NCI-H1694 (cell line): ENCODE measurements at regions not wholly inside any gene's neighbourhood (a gene's known extent, or its start where the extent isn't known, plus 50 kb on each side); places are given as distances from the start of the nearest gene placed in this dataset.
"Not testable (repeated sequence)": the region's sequence is repeated elsewhere in the genome, so short reads cannot be mapped to it uniquely, and the experiment has no call there.

Experiments
- DNase-seq: peaks from one replicate; lab custom pipeline; 2025; lab: John Stamatoyannopoulos, UW

DNA sequence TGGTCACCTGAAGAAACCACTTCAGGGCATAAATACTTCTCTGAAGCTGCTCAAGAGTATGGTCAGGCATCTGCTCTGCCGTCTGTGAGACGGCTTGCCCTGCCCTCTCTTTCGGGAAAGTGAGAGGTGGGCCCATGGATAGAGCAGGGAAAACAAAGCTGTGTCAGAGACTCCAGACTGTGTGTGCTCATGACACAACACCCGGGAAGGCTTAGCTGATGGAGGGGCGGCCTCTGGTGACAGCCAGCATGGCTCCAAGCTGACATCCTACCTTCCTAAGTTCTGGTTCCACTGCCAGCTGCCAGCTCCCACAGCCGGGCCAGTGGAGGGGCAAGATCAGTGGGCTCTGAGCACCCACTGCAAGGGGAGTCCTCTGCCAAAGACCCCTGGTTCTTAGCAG is 215.3 kb downstream of the ANKRD30B start:
- no peak for DNase-seq

DNA sequence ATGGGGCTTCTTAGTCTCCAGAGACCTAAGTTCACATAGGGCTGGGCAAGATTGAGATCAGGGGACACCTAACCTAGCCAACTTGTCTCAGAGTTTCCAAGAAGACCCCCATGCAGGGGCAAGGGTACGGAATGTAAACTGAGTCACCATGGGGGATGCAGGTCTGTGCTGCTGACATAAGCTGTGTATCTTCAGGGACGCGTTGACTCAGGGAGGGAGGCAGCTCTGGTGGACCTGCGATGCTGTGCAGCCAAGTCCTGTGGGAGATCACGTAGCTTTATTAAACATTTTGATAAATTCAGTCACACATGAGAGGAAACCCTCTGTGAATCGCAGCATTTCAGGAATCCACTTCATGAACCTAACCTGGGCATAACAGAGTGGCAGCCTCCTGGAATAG is 216.0 kb downstream of the ANKRD30B start:
- no peak for DNase-seq

- no peak for DNase-seq
These were observed 216.4 kb downstream of the ANKRD30B start for GRCh38 chr18:14964406-14964805.

- not testable (repeated sequence) for DNase-seq
These were observed 217.0 kb downstream of the ANKRD30B start for GRCh38 chr18:14964976-14965375.

- no peak for DNase-seq
These were observed 217.6 kb downstream of the ANKRD30B start for GRCh38 chr18:14965553-14965952.

DNA sequence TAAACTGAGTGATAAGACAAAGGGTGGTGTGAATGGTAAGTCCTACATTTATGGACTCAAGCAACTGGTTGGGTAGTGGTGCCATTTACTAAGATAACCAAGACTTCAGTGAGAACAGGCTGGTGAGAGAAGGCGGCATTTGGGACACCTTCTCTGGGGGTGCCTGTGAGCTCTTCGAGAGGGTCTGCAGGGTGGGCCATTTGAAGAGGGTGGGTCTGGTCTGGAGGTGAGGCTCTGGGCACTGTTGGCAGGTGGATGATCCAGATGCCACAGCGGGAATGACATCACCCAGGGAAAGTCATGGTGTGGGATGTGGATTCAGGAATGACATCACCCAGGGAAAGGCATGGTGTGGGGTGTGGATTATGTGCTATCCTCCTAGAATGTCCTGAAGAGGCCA is 219.3 kb downstream of the ANKRD30B start:
- not testable (repeated sequence) for DNase-seq

DNA sequence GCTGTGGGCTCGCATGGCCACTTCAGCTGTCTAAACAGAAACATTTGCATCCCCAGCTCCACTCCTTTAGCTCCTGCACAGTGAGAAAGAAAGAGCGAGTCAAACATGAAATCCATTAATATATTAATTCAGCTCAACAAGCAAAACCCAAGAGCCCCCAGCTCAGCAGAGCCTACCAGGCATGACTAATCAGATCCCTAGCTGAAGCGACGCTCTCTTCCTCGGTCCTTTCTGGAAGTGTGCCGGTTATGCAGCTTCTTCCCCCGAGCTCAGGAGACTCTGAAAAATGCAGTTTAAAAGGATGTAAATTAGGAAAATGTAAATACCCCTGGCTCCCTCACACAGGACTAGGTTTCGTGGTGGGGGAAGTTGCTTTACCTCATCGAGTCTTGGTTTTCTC is 221.5 kb downstream of the ANKRD30B start:
- no peak for DNase-seq

GRCh38 chr18:14970027-14970426 is 222.1 kb downstream of the ANKRD30B start:
- no peak for DNase-seq

DNA sequence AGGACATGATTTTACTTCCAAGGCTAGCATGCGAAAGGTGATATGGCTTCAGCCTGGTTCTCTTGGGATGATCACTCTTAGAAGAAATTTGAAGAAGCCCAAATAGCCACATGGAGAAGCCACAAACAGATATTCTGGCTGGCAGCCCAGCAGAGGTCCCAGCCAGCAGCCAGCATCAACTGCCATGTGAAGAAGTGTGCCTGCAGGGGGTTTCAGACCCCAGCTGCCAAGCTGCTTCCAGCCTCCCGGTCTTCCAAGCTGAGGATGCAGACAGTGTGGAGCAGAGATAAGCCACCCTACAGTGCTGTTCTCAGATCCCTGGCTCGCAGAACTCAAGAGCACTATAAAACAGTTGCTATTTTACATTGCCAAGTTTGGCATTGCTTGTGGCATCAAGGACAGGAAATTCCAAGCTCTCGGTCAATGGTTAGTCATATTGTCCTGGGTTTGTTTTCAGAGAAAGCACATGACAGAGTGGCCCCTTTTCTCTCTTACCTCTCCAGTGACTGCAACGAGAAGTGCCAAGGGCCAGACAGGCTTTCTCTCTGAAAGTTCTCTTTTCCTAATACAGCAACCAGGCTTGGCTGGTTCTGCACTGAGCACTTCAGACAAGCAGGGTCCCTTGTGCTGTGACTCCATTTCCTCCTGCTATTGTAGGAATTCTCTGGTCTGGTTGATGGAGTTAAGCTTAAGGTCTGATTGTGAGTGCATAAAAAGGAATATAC is 223.7 kb downstream of the ANKRD30B start:
- DNase-seq, result no peak

DNA sequence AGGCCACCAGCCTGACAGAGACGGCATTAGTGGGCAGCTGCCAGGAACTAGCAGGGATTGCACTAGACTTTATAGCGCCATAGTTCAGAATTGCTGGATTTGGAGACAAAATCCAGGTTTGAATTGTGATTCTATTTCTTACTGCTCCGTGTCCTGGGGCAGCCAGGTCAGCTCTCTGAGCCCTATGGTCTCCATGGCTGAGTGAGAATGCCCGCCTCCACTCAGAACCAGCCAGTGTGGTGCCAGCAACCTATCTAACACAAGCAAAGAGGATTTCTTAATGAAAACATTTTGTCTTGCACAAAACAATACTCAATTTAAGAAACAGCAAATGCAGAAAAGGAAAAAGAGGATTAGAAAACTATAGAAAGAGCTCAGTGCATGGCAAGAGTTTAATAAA is 225.4 kb downstream of the ANKRD30B start:
- not testable (repeated sequence) for DNase-seq

- DNase-seq, result no peak
These were observed 226.1 kb downstream of the ANKRD30B start for GRCh38 chr18:14974088-14974487.

GRCh38 chr18:14974576-14974975 is 226.6 kb downstream of the ANKRD30B start:
- DNase-seq, result no peak

DNA sequence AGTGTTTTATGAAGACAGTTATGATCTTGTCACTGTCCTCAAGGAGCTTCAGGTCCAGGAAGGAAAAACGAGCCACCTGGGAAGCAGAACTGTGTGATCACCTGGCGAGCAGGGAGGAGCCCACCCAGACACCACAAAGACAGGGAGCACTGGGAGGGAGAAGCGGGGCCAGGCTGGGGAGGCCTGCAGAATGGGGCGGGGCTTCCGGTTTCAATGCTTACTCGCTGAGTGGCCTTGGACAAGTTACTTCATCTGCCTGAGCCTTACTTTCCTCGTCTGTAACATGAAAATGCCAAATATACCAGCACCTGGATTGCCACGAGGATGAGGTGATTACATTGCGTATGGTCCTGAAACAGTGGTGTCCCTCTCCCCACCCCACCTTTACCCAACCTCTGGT is 227.5 kb downstream of the ANKRD30B start:
- DNase-seq, result no peak

DNA sequence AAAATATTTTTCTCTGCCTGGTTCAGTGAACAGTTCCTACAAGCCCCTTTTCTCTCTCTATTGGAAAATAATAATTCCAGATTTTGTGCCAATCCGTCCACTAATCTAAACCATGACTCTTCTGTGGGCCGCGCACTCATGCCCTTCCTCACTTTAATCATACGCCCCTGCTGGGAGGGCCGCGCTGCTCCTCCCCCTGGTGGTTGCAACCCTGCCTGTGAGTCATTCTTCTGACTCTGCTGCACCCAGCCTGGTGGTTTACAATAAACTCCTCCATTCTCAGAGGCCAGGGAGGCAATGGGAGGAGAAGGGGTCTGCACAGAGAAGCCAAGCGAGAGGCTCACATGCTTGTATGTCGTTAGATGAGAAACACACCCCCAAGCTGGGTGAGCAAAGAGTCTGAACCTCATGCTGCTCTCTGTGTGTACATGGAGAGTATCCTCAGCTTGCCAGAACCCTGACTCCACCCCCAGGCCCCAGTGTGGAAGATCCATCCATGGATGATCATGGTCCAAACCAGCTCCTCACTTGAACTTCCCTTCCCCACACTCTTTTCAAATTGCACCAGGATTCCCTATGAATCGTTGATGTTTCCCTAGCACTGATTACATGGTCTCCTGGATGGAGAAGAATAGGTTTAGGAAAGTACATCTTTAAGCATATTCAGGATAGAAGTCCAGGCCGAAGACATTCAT is 228.9 kb downstream of the ANKRD30B start:
- DNase-seq, result no peak

DNA sequence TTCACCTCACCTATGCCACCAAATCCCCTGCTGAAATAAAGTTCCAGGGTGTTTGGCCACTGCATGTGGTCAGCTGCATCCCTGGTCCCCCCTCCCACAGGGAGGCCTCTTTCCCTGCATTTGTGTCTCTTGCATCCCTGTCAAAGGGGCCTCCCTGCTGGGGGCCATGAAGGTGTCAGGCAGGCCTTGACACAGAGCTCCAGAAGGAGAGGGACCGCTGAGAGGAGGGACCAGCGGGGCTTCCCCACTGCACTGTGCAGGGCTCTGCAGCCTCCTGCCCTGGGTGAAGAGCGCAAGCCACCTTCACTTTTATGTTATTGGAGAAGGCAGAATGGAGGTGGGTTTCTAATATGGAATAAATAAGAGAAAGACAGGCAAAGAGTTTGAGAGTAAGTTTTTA is 230.2 kb downstream of the ANKRD30B start:
- DNase-seq, result no peak

DNA sequence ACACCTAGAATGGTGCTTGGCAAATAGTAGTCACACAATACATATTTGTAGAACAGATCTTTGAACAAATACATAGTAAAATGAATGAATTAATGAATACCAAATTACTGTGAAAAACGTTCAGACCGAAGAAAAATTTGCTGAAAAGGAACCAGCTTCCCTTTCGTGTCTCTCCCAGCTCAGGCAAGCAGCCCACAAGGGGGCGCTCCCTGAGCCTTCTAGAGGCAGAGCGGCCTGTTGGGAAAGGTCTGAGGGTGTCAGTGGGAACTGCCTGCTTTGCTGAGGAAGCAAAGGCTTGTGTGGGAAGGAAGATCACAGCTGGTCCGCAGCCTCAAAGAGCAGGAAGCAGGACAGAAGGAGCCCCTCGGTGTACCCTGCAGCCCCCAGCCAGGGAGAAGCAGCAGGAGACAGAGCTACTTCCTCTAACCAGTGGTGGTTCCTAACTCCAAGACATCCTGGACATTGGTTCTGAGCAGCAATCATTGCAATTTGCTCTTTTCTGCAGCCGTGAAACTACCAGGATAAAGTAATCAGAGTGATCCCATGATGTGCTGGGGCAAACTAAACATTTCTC is 231.1 kb downstream of the ANKRD30B start:
- DNase-seq, result peak; percentile 53

DNA sequence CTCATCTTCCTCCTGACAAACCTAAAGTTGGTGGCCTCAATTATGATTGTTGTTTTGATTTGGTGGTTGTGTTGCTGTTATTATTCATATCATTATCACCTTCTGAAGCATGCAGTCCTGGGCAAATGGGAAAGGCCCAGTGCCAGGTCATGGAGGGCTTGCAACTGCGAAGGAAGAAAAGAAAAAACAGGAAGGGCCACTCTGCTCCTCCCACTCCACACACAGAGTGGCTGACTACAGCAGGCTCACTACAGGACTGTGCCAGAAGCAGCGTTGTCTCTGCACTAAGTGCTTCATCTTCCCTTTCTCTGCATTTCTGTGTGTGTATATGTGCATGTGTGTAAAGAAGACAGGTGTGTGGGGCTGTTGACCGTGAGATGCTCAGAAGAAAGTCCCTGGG is 231.9 kb downstream of the ANKRD30B start:
- DNase-seq, result no peak

DNA sequence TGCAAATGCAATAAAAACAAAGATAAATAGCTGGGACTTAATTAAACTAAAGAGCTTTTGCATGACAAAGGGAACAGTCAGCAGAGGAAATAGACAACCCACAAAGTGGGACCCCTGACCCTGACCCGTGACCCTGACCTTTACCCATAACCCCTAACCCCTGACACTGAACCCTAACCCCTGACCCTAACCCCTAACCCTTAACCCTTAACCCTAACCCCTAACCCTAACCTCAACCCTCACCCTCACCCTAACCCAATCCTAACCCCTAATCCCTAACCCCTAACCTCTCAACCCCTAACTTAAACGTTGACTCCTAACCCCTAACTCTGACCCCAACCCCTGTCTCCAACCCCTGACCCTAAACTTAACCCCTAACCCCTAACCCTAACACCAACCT is 236.6 kb downstream of the ANKRD30B start:
- DNase-seq, result not testable (repeated sequence)

GRCh38 chr18:14985291-14986013 is 237.5 kb downstream of the ANKRD30B start:
- not testable (repeated sequence) for DNase-seq

DNA sequence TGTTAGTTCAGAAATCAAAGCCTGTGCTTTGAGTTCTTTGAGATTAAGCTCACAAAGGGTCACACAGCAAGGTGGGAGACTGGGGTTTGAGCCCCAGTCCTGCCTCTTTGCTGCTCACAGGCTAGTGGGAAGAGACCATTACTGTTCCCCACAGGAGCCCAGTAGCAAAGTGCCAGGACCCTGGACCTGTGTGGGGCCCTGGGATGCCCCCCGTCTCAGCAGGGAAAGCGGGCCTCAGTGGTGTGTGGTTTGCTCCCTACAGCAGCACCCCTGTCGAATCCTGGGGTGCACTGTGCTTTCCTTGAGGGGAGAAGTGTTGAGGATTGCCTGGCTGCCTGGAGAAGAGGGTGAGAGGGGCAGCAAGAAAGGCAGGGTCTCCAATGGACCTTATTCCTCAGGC is 239.4 kb downstream of the ANKRD30B start:
- not testable (repeated sequence) for DNase-seq

- not testable (repeated sequence) for DNase-seq
These were observed 240.2 kb downstream of the ANKRD30B start for GRCh38 chr18:14987960-14988710.

- not testable (repeated sequence) for DNase-seq
These were observed 241.6 kb downstream of the ANKRD30B start for GRCh38 chr18:14989569-14989968.
